OCI-LY1 (cell line): ENCODE measurements at regions not wholly inside any gene's neighbourhood (a gene's known extent, or its start where the extent isn't known, plus 50 kb on each side); places are given as distances from the start of the nearest gene placed in this dataset.

Source experiments
- H2AFZ ChIP-seq: fragments of 200-600 bp; sonication (generic), shearing (Covaris generic); 2 replicates; pipeline ENCODE4 v1.6.0; 2014; ENCODE audit warnings: antibody characterized with exemption, mild to moderate bottlenecking, low read length
- H3F3A ChIP-seq: fragments of 200-600 bp; sonication (generic), shearing (Covaris generic); 2 replicates; pipeline ENCODE4 v1.6.0; 2014; ENCODE audit warnings: mild to moderate bottlenecking, antibody characterized with exemption, low read length, moderate library complexity; ENCODE audit not compliant: insufficient read depth
- H3K27ac ChIP-seq: fragments of 200-600 bp; sonication (generic); 2 replicates; pipeline ENCODE4 v1.5.1; 2014; ENCODE audit warnings: low read length, mixed run types, mild to moderate bottlenecking, low read depth; ENCODE audit not compliant: poor library complexity, severe bottlenecking
- H3K27me3 ChIP-seq: fragments of 200-600 bp; sonication (generic); 2 replicates; pipeline ENCODE4 v1.6.0; 2014; ENCODE audit warnings: antibody characterized with exemption, mild to moderate bottlenecking, low read length, moderate library complexity; ENCODE audit not compliant: insufficient read depth
- H3K36me3 ChIP-seq: fragments of 200-600 bp; sonication (generic); 2 replicates; pipeline ENCODE4 v1.6.1; 2014; ENCODE audit warnings: mild to moderate bottlenecking, antibody characterized with exemption, low read length, moderate library complexity, mixed read lengths; ENCODE audit not compliant: insufficient read depth
- H3K4me1 ChIP-seq: fragments of 200-600 bp; sonication (generic); 2 replicates; pipeline ENCODE4 v1.5.1; 2014; ENCODE audit warnings: mild to moderate bottlenecking, low read length, moderate library complexity; ENCODE audit not compliant: insufficient read depth, severe bottlenecking
- H3K4me2 ChIP-seq: fragments of 200-600 bp; sonication (generic), shearing (Covaris generic); 2 replicates; pipeline ENCODE4 v1.6.1; 2014; ENCODE audit warnings: low read length
- H3K4me3 ChIP-seq: fragments of 200-600 bp; sonication (generic); 2 replicates; pipeline ENCODE4 v1.5.1; 2014; ENCODE audit warnings: low read length, low read depth, mild to moderate bottlenecking, mixed read lengths; ENCODE audit not compliant: poor library complexity, severe bottlenecking
- H3K79me2 ChIP-seq: fragments of 200-600 bp; shearing (Covaris generic); 2 replicates; pipeline ENCODE4 v1.6.1; 2016; ENCODE audit warnings: mixed run types, low read length, mixed read lengths; ENCODE audit not compliant: insufficient read depth
- H3K9ac ChIP-seq: fragments of 200-600 bp; sonication (generic), shearing (Covaris generic); 2 replicates; pipeline ENCODE4 v1.6.1; 2014; ENCODE audit warnings: mild to moderate bottlenecking, low read length, mixed read lengths
- H3K9me2 ChIP-seq: fragments of 200-600 bp; sonication (generic), shearing (Covaris generic); 2 replicates; pipeline ENCODE4 v1.6.1; 2014; ENCODE audit warnings: low read depth, mild to moderate bottlenecking, low read length, mixed read lengths
- H3K9me3 ChIP-seq: fragments of 200-600 bp; shearing (Covaris generic); 2 replicates; pipeline ENCODE4 v1.6.1; 2014; ENCODE audit warnings: low read length, mixed read lengths
- H4K20me1 ChIP-seq: fragments of 200-600 bp; sonication (generic), shearing (Covaris generic); 2 replicates; pipeline ENCODE4 v1.6.0; 2016; ENCODE audit warnings: mild to moderate bottlenecking, low read length; ENCODE audit not compliant: insufficient read depth
- CTCF ChIP-seq: fragments of 200-600 bp; sonication (generic), shearing (Covaris generic); IDR thresholded peaks from 2 replicates; pipeline ENCODE4 v1.5.1; 2017; ENCODE audit warnings: mild to moderate bottlenecking, antibody characterized with exemption, low read length, moderate library complexity, mixed read lengths
- EZH2 ChIP-seq: fragments of 200-600 bp; sonication (generic), shearing (Covaris generic); IDR thresholded peaks from 2 replicates; pipeline ENCODE4 v1.8.0; 2017; ENCODE audit warnings: borderline replicate concordance, mixed run types, mild to moderate bottlenecking, antibody characterized with exemption, low read length, moderate library complexity, mixed read lengths

GRCh38 chr9:129439242-129439641 lies 181.7 kb downstream of the C9orf50 start:
- TF ChIP-seq EZH2 (no peak), CTCF (no peak)
- H2AFZ ChIP-seq: no peak overlapping the region
- H3K27ac ChIP-seq: no peak overlapping the region
- peaks cover 12% of the 10 kb centered on the region for H3K4me1 ChIP-seq
- no peaks in the 10 kb centered on the region for H3F3A ChIP-seq
- no peaks in the 10 kb centered on the region for H3K9me2 ChIP-seq
- peaks cover 3% of the 10 kb centered on the region; the same call in 1 of the 2 replicates for H3K27me3 ChIP-seq
- H3K4me3 ChIP-seq: no peak overlapping the region
- no peaks in the 10 kb centered on the region for H3K79me2 ChIP-seq
- H3K4me2 ChIP-seq: no peak overlapping the region
- no peak overlapping the region for H3K9ac ChIP-seq
- no peaks in the 10 kb centered on the region for H3K9me3 ChIP-seq
- no peaks in the 10 kb centered on the region for H3K36me3 ChIP-seq
- H4K20me1 ChIP-seq: no peaks in the 10 kb centered on the region

- H3K27me3 ChIP-seq: peaks cover 3% of the 10 kb centered on the region; the same call in 1 of the 2 replicates
Observed at GRCh38 chr9:129437626-129438323, 183.1 kb downstream of the C9orf50 start.

DNA sequence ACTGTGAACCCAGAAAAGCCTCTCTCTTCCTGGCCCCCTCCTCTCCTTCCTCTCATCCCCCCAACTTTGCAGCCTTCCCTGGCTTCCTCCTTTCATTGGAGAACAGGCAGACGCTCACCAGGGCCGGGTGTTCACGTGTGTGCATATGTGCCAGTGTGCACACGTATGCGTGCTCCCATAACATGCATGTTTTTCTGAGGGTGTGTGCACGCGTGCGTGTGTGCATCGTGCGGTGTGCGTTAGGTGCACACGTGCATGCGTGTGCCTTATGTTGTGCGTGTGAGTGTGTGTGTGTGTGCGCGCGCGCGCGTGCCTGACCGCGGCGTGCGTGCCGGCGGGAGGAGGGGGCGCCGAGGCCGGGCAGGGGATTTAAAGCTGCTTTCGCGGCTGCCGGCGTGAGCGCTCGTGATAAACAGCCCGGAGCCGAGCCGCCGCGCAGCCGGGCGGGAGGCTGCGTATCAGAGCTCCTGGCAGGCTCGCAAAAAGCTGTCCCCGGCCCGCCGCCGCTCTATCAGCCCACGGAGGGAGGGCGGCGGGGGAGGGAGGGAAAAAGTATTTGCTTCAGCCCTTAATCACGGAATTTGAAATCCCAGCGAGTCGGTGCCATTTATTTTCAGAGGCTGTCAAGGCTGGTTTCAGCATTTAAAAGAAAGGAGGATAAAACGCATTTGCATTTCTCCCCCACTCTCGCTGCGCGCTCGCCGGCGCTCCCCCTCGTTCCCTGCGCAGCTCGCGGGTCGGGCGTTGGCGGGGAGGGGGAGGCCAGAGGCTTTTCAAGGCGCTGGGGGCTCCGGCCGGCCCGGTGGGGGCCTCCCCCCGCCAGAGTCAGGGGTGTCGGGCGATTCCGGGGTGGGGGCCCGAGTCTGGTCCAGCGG lies 183.9 kb downstream of the C9orf50 start:
- Histone ChIP-seq H3K36me3 (no peaks in the 10 kb centered on the region), H3K9me3 (no peaks in the 10 kb centered on the region), H3K4me2 (no peak overlapping the region), H3K9ac (no peak overlapping the region), H3K79me2 (no peaks in the 10 kb centered on the region), H3K27ac (no peak overlapping the region), H3K9me2 (no peaks in the 10 kb centered on the region), H3K4me3 (no peak overlapping the region), H3K4me1 (peaks cover 11% of the 10 kb centered on the region), H3K27me3 (peaks cover 3% of the 10 kb centered on the region; the same call in 1 of the 2 replicates), H2AFZ (no peak overlapping the region), H3F3A (no peaks in the 10 kb centered on the region), H4K20me1 (no peaks in the 10 kb centered on the region)
- no peak for TF ChIP-seq CTCF
- no peak for TF ChIP-seq EZH2

More at GRCh38 chr9:129437626-129438323, 183.1 kb downstream of the C9orf50 start:
- Histone ChIP-seq H4K20me1 (no peaks in the 10 kb centered on the region), H3K9me2 (no peaks in the 10 kb centered on the region), H3F3A (no peaks in the 10 kb centered on the region), H3K9me3 (no peaks in the 10 kb centered on the region), H3K36me3 (no peaks in the 10 kb centered on the region), H2AFZ (no peak overlapping the region), H3K9ac (no peak overlapping the region), H3K4me3 (no peak overlapping the region), H3K4me2 (no peak overlapping the region), H3K79me2 (no peaks in the 10 kb centered on the region), H3K27ac (no peak overlapping the region), H3K4me1 (peaks cover 12% of the 10 kb centered on the region)
- no peak for TF ChIP-seq EZH2
- no peak for TF ChIP-seq CTCF
